ACC112 (cell line): ENCODE measurements at regions not wholly inside any gene's neighbourhood (a gene's known extent, or its start where the extent isn't known, plus 50 kb on each side); places are given as distances from the start of the nearest gene placed in this dataset.

ENCODE experiments used
- H2AFZ ChIP-seq: fragments of 200-600 bp; sonication (generic); one replicate; pipeline ENCODE4 v1.6.0; 2017; ENCODE audit warnings: antibody characterized with exemption, low read length; ENCODE audit not compliant: unreplicated experiment
- H3K27ac ChIP-seq: fragments of 200-600 bp; sonication (generic); 2 replicates; pipeline ENCODE4 v1.5.1; 2014; ENCODE audit warnings: low read depth, mild to moderate bottlenecking, antibody characterized with exemption, low read length, moderate library complexity
- H3K27me3 ChIP-seq: fragments of 200-600 bp; sonication (generic); 2 replicates; pipeline ENCODE4 v1.6.1; 2014; ENCODE audit warnings: mild to moderate bottlenecking, antibody characterized with exemption, low read length, moderate library complexity, mixed read lengths; ENCODE audit not compliant: insufficient read depth
- H3K36me3 ChIP-seq: fragments of 200-600 bp; sonication (generic); 2 replicates; pipeline ENCODE4 v1.6.1; 2016; ENCODE audit warnings: mild to moderate bottlenecking, antibody characterized with exemption, low read length, moderate library complexity, mixed read lengths; ENCODE audit not compliant: insufficient read depth
- H3K4me1 ChIP-seq: fragments of 200-600 bp; sonication (generic); one replicate; pipeline ENCODE4 v1.6.1; 2016; ENCODE audit warnings: low read length, mixed read lengths; ENCODE audit not compliant: insufficient read depth, unreplicated experiment, control insufficient read depth
- H3K4me3 ChIP-seq: fragments of 200-600 bp; sonication (generic); 2 replicates; pipeline ENCODE4 v1.5.1; 2014; ENCODE audit warnings: mild to moderate bottlenecking, low read depth, low read length
- H3K79me2 ChIP-seq: fragments of 200-600 bp; sonication (generic); one replicate; pipeline ENCODE4 v1.6.0; 2016; ENCODE audit warnings: low read length; ENCODE audit not compliant: control insufficient read depth, unreplicated experiment, insufficient read depth

- Histone ChIP-seq H3K4me3 (no peak overlapping the region), H3K36me3 (no peaks in the 10 kb centered on the region), H3K27me3 (0 out of 2 replicates have a peak, but pooled peaks cover 3% of the 10 kb centered on the region), H3K79me2 (no peaks in the 10 kb centered on the region), H3K4me1 (no peaks in the 10 kb centered on the region), H2AFZ (no peak overlapping the region), H3K27ac (no peak overlapping the region)
These were observed 150.4 kb upstream of the NXPH2 start for GRCh38 chr2:138930571-138930970.

GRCh38 chr2:138928374-138929021 lies 148.3 kb upstream of the NXPH2 start:
- Histone ChIP-seq H2AFZ (no peak overlapping the region), H3K4me3 (no peak overlapping the region), H3K36me3 (no peaks in the 10 kb centered on the region), H3K4me1 (no peaks in the 10 kb centered on the region), H3K27me3 (0 out of 2 replicates have a peak, but pooled peaks cover 3% of the 10 kb centered on the region), H3K79me2 (no peaks in the 10 kb centered on the region), H3K27ac (no peak overlapping the region)

- H3K36me3 ChIP-seq: no peaks in the 10 kb centered on the region
- H3K4me3 ChIP-seq: no peak overlapping the region
- H3K4me1 ChIP-seq: no peaks in the 10 kb centered on the region
- no peak overlapping the region for H2AFZ ChIP-seq
- no peaks in the 10 kb centered on the region for H3K79me2 ChIP-seq
- H3K27ac ChIP-seq: no peak overlapping the region
- 0 out of 2 replicates have a peak, but pooled peaks cover 3% of the 10 kb centered on the region for H3K27me3 ChIP-seq
These were observed 142.9 kb upstream of the NXPH2 start for GRCh38 chr2:138922973-138923563.

GRCh38 chr2:138919120-138919747 lies 139.0 kb upstream of the NXPH2 start:
- H3K36me3 ChIP-seq: no peaks in the 10 kb centered on the region
- no peaks in the 10 kb centered on the region for H3K27me3 ChIP-seq
- no peaks in the 10 kb centered on the region for H3K79me2 ChIP-seq
- H3K4me3 ChIP-seq: no peak overlapping the region
- H3K27ac ChIP-seq: no peak overlapping the region
- H3K4me1 ChIP-seq: no peaks in the 10 kb centered on the region
- no peak overlapping the region for H2AFZ ChIP-seq

GRCh38 chr2:138910427-138910826 lies 130.2 kb upstream of the NXPH2 start:
- H3K27me3 ChIP-seq: no peaks in the 10 kb centered on the region
- no peak overlapping the region for H3K27ac ChIP-seq
- no peaks in the 10 kb centered on the region for H3K79me2 ChIP-seq
- no peaks in the 10 kb centered on the region for H3K36me3 ChIP-seq
- no peaks in the 10 kb centered on the region for H3K4me1 ChIP-seq
- H2AFZ ChIP-seq: no peak overlapping the region
- H3K4me3 ChIP-seq: no peak overlapping the region

- Histone ChIP-seq H3K79me2 (no peaks in the 10 kb centered on the region), H3K4me3 (no peak overlapping the region), H3K36me3 (no peaks in the 10 kb centered on the region), H3K4me1 (no peaks in the 10 kb centered on the region), H3K27me3 (no peaks in the 10 kb centered on the region), H2AFZ (no peak overlapping the region), H3K27ac (no peak overlapping the region)
These were observed 126.4 kb upstream of the NXPH2 start for GRCh38 chr2:138906549-138906948.

GRCh38 chr2:138902239-138902871 lies 122.2 kb upstream of the NXPH2 start:
- Histone ChIP-seq H3K36me3 (no peaks in the 10 kb centered on the region), H3K27me3 (no peaks in the 10 kb centered on the region)

GRCh38 chr2:138901530-138901929 lies 121.3 kb upstream of the NXPH2 start:
- Histone ChIP-seq H3K36me3 (no peaks in the 10 kb centered on the region), H2AFZ (no peak overlapping the region), H3K27ac (no peak overlapping the region), H3K4me1 (no peaks in the 10 kb centered on the region), H3K27me3 (no peaks in the 10 kb centered on the region), H3K79me2 (no peaks in the 10 kb centered on the region), H3K4me3 (no peak overlapping the region)

More at GRCh38 chr2:138902239-138902871, 122.2 kb upstream of the NXPH2 start:
- H3K4me3 ChIP-seq: no peak overlapping the region
- no peak overlapping the region for H2AFZ ChIP-seq
- H3K79me2 ChIP-seq: no peaks in the 10 kb centered on the region
- H3K4me1 ChIP-seq: no peaks in the 10 kb centered on the region
- H3K27ac ChIP-seq: no peak overlapping the region

- Histone ChIP-seq H3K79me2 (no peaks in the 10 kb centered on the region), H3K27me3 (no peaks in the 10 kb centered on the region), H3K4me1 (no peaks in the 10 kb centered on the region), H2AFZ (no peak overlapping the region), H3K27ac (no peak overlapping the region), H3K36me3 (no peaks in the 10 kb centered on the region), H3K4me3 (no peak overlapping the region)
These were observed 118.7 kb upstream of the NXPH2 start for GRCh38 chr2:138898855-138899254.

GRCh38 chr2:138897274-138897673 lies 117.1 kb upstream of the NXPH2 start:
- Histone ChIP-seq H3K4me1 (no peaks in the 10 kb centered on the region), H2AFZ (no peak overlapping the region), H3K27me3 (no peaks in the 10 kb centered on the region), H3K4me3 (no peak overlapping the region), H3K36me3 (no peaks in the 10 kb centered on the region), H3K27ac (no peak overlapping the region), H3K79me2 (no peaks in the 10 kb centered on the region)
